OCI-LY1 (cell line): ENCODE measurements at regions not wholly inside any gene's neighbourhood (a gene's known extent, or its start where the extent isn't known, plus 50 kb on each side); places are given as distances from the start of the nearest gene placed in this dataset.

Source experiments
- EZH2 ChIP-seq: fragments of 200-600 bp; sonication (generic), shearing (Covaris generic); IDR thresholded peaks from 2 replicates; pipeline ENCODE4 v1.8.0; 2017; ENCODE audit warnings: borderline replicate concordance, mixed run types, mild to moderate bottlenecking, antibody characterized with exemption, low read length, moderate library complexity, mixed read lengths
- TF ChIP-seq, protein P1 (sequence below): fragments of 200-600 bp; sonication (generic), shearing (Covaris generic); IDR thresholded peaks from 2 replicates; pipeline ENCODE4 v1.5.1; 2017; ENCODE audit warnings: mild to moderate bottlenecking, antibody characterized with exemption, low read length, moderate library complexity, mixed read lengths

DNA sequence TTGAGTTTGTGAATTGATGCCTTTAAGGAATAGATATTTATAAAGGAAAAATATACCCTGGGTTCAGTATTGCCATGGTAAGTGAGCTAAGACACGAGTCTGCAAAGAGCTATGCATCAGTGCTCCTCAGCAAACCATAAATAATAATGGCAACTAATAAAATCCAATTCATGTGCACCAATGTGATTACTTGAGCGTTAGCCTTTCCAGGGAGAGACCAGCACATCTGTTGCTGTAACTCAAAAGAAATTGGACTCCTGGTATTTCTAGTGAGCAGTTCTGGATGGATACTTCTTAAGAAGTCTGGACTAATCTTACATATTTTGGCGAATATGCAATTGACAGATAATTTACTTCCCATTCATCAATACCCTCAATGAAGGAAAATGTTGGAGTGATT is 373.3 kb downstream of the ARHGEF28 start:
- TF ChIP-seq, protein P1, sequence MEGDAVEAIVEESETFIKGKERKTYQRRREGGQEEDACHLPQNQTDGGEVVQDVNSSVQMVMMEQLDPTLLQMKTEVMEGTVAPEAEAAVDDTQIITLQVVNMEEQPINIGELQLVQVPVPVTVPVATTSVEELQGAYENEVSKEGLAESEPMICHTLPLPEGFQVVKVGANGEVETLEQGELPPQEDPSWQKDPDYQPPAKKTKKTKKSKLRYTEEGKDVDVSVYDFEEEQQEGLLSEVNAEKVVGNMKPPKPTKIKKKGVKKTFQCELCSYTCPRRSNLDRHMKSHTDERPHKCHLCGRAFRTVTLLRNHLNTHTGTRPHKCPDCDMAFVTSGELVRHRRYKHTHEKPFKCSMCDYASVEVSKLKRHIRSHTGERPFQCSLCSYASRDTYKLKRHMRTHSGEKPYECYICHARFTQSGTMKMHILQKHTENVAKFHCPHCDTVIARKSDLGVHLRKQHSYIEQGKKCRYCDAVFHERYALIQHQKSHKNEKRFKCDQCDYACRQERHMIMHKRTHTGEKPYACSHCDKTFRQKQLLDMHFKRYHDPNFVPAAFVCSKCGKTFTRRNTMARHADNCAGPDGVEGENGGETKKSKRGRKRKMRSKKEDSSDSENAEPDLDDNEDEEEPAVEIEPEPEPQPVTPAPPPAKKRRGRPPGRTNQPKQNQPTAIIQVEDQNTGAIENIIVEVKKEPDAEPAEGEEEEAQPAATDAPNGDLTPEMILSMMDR: no peak
- TF ChIP-seq EZH2: no peak
